DOHH2 (cell line): ENCODE measurements at regions not wholly inside any gene's neighbourhood (a gene's known extent, or its start where the extent isn't known, plus 50 kb on each side); places are given as distances from the start of the nearest gene placed in this dataset.
"Not testable (repeated sequence)": the region's sequence is repeated elsewhere in the genome, so short reads cannot be mapped to it uniquely, and the experiment has no call there.

ENCODE experiments used
- EZH2phosphoT487 ChIP-seq: fragments of 200-600 bp; sonication (generic); IDR thresholded peaks from 2 replicates; pipeline ENCODE4 v1.6.1; 2017; ENCODE audit warnings: borderline replicate concordance, mild to moderate bottlenecking, antibody characterized with exemption, low read length, moderate library complexity, mixed read lengths
- TF ChIP-seq, protein P1 (sequence below): fragments of 200-600 bp; sonication (generic); IDR thresholded peaks from one replicate; pipeline ENCODE4 v1.5.1; 2014; ENCODE audit warnings: antibody characterized with exemption, mild to moderate bottlenecking, low read depth, low read length; ENCODE audit not compliant: poor library complexity, severe bottlenecking

DNA sequence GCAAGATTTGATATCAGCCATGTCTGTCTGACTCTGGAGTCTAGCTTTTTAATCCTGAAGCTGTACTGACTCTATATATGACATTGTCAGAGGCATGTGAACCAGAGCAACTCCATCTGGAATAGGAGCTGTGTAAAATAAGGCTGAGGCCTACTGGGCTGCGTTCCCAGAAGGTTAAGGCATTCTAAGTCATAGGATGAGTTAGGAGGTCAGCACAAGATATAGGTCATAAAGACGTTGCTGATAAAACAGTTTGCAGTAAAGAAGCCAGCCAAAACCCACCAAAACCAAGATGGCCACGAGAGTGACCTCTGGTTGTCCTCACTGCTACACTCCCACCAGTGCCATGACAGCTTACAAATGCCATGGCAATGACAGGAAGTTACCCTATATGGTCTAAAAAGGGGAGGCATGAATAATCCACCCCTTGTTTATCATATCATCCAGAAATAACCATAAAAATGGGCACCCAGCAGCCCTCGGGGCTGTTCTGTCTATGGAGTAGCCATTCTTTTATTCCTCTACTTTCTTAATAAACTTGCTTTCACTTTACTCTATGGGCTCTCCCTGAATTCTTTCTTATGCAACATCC is 172.7 kb upstream of the KRR1 start:
- TF ChIP-seq, protein P1, sequence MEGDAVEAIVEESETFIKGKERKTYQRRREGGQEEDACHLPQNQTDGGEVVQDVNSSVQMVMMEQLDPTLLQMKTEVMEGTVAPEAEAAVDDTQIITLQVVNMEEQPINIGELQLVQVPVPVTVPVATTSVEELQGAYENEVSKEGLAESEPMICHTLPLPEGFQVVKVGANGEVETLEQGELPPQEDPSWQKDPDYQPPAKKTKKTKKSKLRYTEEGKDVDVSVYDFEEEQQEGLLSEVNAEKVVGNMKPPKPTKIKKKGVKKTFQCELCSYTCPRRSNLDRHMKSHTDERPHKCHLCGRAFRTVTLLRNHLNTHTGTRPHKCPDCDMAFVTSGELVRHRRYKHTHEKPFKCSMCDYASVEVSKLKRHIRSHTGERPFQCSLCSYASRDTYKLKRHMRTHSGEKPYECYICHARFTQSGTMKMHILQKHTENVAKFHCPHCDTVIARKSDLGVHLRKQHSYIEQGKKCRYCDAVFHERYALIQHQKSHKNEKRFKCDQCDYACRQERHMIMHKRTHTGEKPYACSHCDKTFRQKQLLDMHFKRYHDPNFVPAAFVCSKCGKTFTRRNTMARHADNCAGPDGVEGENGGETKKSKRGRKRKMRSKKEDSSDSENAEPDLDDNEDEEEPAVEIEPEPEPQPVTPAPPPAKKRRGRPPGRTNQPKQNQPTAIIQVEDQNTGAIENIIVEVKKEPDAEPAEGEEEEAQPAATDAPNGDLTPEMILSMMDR: not testable (repeated sequence)
- TF ChIP-seq EZH2phosphoT487: not testable (repeated sequence)
